DMS153 (cell line): ENCODE measurements at regions not wholly inside any gene's neighbourhood (a gene's known extent, or its start where the extent isn't known, plus 50 kb on each side); places are given as distances from the start of the nearest gene placed in this dataset.

Experiments used
- DNase-seq: peaks from one replicate; lab custom pipeline; 2025; lab: John Stamatoyannopoulos, UW

DNA sequence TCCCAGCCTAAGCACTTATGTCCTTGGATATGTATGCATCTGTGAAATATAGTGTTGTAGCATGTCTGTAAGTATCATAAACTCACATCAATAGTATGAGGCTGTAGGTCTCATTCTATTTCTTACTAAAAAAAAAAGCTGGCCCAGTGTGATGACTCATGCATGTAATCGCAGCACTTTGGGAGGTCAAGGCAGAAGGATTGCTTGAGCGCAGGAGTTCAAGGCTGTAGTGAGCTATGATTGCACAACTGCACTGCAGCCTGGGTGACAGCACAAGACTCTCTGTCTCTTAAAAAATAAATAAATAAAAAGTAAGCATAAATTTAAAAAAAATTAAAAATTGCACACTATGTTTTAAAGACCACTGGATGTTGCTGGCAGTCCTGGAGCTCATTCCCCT is 79.1 kb upstream of the SPATA13 start:
- no peak for DNase-seq

GRCh38 chr13:24083141-24083540 is 77.4 kb upstream of the SPATA13 start:
- DNase-seq, result no peak

- DNase-seq, result no peak
Measured at GRCh38 chr13:24083722-24084421, 76.6 kb upstream of the SPATA13 start.

GRCh38 chr13:24085662-24086061 is 74.9 kb upstream of the SPATA13 start:
- no peak for DNase-seq

GRCh38 chr13:24086642-24087041 is 73.9 kb upstream of the SPATA13 start:
- no peak for DNase-seq

DNA sequence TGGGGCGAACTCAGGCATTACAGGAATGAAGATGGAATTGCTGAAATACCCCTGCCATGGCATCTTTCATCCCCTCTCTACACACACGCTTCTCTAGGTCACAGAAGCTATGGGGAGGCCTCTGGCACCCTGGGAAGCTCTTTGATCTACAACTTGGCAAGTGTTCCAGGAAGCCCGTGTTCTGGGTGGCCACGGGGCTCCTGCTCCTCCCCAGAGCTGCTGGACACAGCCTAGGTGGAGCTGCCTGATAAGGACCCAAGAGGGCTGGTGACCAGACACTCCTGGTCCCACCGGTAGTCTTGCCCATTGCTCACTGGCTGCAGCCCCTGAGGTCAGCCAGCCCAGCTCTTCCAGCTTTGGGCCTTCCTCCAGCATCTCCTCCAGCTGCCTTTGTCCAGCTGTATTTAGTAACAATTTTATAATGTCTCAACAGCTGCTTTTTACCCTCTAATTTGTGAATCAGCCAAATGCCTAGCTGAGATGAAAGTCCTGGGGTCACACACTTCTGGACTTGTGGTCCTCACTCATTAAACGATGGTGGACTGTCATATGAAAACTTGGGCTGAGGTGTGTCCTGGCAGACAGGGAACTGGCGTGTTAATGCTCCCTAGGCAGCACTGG is 72.8 kb upstream of the SPATA13 start:
- DNase-seq, result no peak

DNA sequence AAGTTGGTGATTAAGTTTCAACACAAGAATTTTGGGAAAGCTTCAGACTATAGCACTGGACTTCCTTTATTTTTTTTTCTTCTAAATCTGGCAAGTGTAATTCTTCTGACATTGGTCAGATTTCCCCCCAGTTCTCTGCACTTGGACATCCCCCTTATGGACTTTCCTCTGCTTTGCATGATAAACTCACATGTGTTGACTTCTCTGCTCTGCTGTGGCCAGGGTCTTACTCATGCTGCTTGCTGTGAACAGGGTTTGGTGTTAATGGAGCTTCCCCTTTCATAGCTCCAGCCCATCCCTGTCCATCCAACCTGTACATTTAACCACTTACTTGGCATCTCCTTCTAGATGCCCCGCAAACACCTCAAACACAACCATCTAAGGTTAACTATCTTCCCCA is 70.5 kb upstream of the SPATA13 start:
- DNase-seq, result no peak

GRCh38 chr13:24091080-24091479 is 69.4 kb upstream of the SPATA13 start:
- DNase-seq, result no peak

GRCh38 chr13:24092108-24092507 is 68.4 kb upstream of the SPATA13 start:
- no peak for DNase-seq

- no peak for DNase-seq
Measured at GRCh38 chr13:24093047-24093446, 67.5 kb upstream of the SPATA13 start.

DNA sequence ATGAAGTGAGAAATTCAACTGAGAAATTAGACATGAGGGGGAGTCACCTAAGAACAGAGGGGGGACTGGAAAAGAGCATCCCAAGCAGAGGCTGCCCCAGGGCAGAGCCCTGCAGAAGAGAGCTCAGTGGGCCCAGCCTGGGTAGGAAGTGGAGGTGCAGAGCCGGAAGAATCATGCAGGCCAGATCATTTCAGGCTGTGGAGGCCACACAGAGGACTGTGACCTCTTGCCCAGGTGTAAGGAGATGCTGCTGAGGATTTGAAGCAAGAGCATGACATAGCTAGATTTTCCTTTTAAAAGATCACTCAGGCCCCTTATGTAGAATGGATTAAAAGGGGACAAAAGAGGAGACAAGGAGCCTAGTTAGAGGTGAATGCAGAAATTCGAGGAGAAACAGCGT is 63.9 kb upstream of the SPATA13 start:
- DNase-seq, result no peak

DNA sequence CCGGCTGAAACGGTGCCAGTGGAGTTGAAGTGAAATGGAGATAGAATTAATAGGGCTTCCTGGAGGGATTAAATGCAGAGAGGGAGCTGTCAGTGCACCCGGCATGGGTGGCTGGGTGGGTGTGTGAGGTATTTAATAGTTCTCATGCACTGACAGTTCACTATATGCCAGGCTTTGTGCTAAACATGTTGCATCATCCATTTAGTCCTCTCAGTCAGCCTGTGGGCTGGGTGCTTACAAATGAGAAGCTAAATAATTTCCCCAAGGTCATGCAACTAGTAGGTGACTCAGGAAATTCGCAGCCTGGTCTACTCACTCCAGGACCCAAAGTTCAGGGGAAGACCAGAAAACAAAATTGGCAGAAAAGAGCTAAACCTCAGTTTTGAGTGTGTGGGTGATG is 63.5 kb upstream of the SPATA13 start:
- DNase-seq, result no peak

GRCh38 chr13:24097667-24098066 is 62.9 kb upstream of the SPATA13 start:
- DNase-seq, result no peak

DNA sequence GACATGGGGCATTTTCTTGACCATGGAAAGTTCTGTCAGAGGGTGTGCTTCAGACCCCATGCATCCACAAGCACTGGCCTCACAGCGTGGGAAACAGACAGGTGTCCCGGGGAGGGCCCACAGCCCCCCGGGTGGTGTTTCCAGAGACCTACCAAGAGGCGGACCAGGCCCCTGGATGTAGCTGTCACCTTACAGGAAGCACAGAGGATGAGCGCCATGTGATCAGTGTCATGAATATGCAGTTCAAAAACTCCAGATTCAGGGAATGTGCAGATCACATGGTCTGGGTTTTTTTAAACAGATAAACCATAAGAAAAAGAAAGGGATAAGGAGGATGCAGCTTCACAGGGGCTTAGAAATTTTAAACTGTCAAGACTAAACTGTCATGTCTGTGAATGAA is 61.0 kb upstream of the SPATA13 start:
- DNase-seq, result no peak

- DNase-seq, result no peak
Measured at GRCh38 chr13:24100188-24100587, 60.3 kb upstream of the SPATA13 start.

- DNase-seq, result no peak
Measured at GRCh38 chr13:24103782-24104372, 56.6 kb upstream of the SPATA13 start.

GRCh38 chr13:24104723-24105122 is 55.8 kb upstream of the SPATA13 start:
- no peak for DNase-seq

GRCh38 chr13:24106429-24106828 is 54.1 kb upstream of the SPATA13 start:
- no peak for DNase-seq

GRCh38 chr13:24107955-24108614 is 52.4 kb upstream of the SPATA13 start:
- DNase-seq, result no peak

- no peak for DNase-seq
Measured at GRCh38 chr13:24108615-24108965, 51.9 kb upstream of the SPATA13 start.

GRCh38 chr13:24110011-24110410 is 50.5 kb upstream of the SPATA13 start:
- no peak for DNase-seq
